HepG2 (cell line): ENCODE measurements at regions not wholly inside any gene's neighbourhood (a gene's known extent, or its start where the extent isn't known, plus 50 kb on each side); places are given as distances from the start of the nearest gene placed in this dataset.

Experiments used
- ATAC-seq: fragments of 200-7000 bp; cut with Tn5 transposase; 3 replicates; pipeline ENCODE4 v1.9.1; 2020; ENCODE audit warnings: mild to moderate bottlenecking, moderate library complexity
- BruUV-seq: library from RNA; stranded (reverse); fragments of 400-500 nt; replicated peaks from 2 replicates; lab custom pipeline; 2021; lab: Mats Ljungman, UMichigan
- CTCF ChIA-PET: fragments of 300-600 bp; formaldehyde crosslinking; extraction: SDS; loops from one replicate; lab custom pipeline; 2021; ENCODE audit warnings: low total read pairs, inconsistent platforms, low intra/inter-chr PET ratio; lab: Yijun Ruan, JAX
- POLR2A ChIA-PET: fragments of 350-600 bp; sonication (Branson Sonifier 250); formaldehyde crosslinking; loops from one replicate; lab custom pipeline; 2020; ENCODE audit warnings: antibody characterized with exemption, inconsistent platforms; lab: Yijun Ruan, JAX
- DNase-seq: peaks from one replicate; pipeline ENCODE4 v3.0.0-alpha.2; 2015; ENCODE audit warnings: low spot score
- FAIRE-seq: peaks from 3 replicates; lab custom pipeline; 2011; peaks lifted over from hg19 to GRCh38; lab: Jason Lieb, UNC
- H2AFZ ChIP-seq: one replicate; pipeline ENCODE4 v1.6.1; 2011; ENCODE audit warnings: low read length, inconsistent platforms
- H3K27ac ChIP-seq: fragments of 300-600 bp; 3 replicates; pipeline ENCODE4 v1.8.0; 2011; ENCODE audit warnings: mixed run types, mild to moderate bottlenecking, mixed read lengths, low read length, inconsistent platforms; ENCODE audit not compliant: insufficient read depth; ENCODE audit errors: extremely low read length
- H3K27me3 ChIP-seq, 2 experiments: fragments of 200-600 bp in 1 of 2; 2 replicates in 1 of 2; 3 replicates in 1 of 2; pipeline versions ENCODE4 v1.6.0 to v1.8.0; 2011; ENCODE audit warnings: low read length in 2 of 2, mild to moderate bottlenecking in 2 of 2, moderate library complexity in 2 of 2, inconsistent platforms in 1 of 2; ENCODE audit not compliant: insufficient read depth in 2 of 2, control insufficient read depth in 1 of 2
- H3K36me3 ChIP-seq, 2 experiments: fragments of 200-600 bp in 1 of 2; replicated peaks in 1 of 2; 2 replicates in 1 of 2; 3 replicates in 1 of 2; pipeline versions ENCODE4 v1.5.1 to v1.8.0; 2011; ENCODE audit warnings: low read length in 2 of 2, inconsistent platforms in 1 of 2; ENCODE audit not compliant: insufficient read depth in 2 of 2, control insufficient read depth in 1 of 2
- H3K4me1 ChIP-seq: 2 replicates; pipeline ENCODE4 v1.5.1; 2012; ENCODE audit warnings: low read length, inconsistent platforms; ENCODE audit not compliant: insufficient read depth
- H3K4me2 ChIP-seq: 2 replicates; pipeline ENCODE4 v1.6.0; 2011; ENCODE audit warnings: low read depth, low read length, inconsistent platforms
- H3K4me3 ChIP-seq, 3 experiments: fragments of 200-600 bp in 1 of 3; sonication (generic), shearing (Covaris generic) in 1 of 3; replicated peaks in 1 of 3; 2 replicates each; pipeline ENCODE4 v1.5.1; 2011 to 2016; ENCODE audit warnings: low read length in 3 of 3, inconsistent platforms in 2 of 3, low read depth in 2 of 3, mild to moderate bottlenecking in 2 of 3, control low read depth in 1 of 3, mixed read lengths in 1 of 3; ENCODE audit not compliant: insufficient read depth in 1 of 3
- H3K79me2 ChIP-seq: one replicate; pipeline ENCODE4 v1.6.1; 2011; ENCODE audit warnings: low read length, inconsistent platforms; ENCODE audit not compliant: insufficient read depth
- H3K9ac ChIP-seq: 2 replicates; pipeline ENCODE4 v1.6.0; 2011; ENCODE audit warnings: mild to moderate bottlenecking, low read depth, low read length, inconsistent platforms; ENCODE audit not compliant: insufficient read depth
- H3K9me3 ChIP-seq: 2 replicates; pipeline ENCODE4 v1.5.1; 2012; ENCODE audit warnings: mild to moderate bottlenecking, low read length
- H4K20me1 ChIP-seq: 2 replicates; pipeline ENCODE4 v1.6.0; 2011; ENCODE audit warnings: inconsistent platforms, mild to moderate bottlenecking, low read length, moderate library complexity; ENCODE audit not compliant: insufficient read depth
- ATF7-NPFF ChIP-seq: sonication (generic); formaldehyde crosslinking; IDR thresholded peaks from 2 replicates; pipeline ENCODE4 v1.8.1; 2023; ENCODE audit warnings: mild to moderate bottlenecking, low read depth, missing genetic modification reagents, moderate library complexity
- BATF2 ChIP-seq: sonication (generic); formaldehyde crosslinking; IDR thresholded peaks from 2 replicates; pipeline ENCODE4 v1.8.0; 2022; ENCODE audit warnings: mild to moderate bottlenecking, missing genetic modification reagents, moderate library complexity
- BCL3 ChIP-seq: sonication (generic); formaldehyde crosslinking; IDR thresholded peaks from 2 replicates; pipeline ENCODE4 v1.5.1; 2020; ENCODE audit warnings: mild to moderate bottlenecking, missing genetic modification reagents, moderate library complexity
- CENPT ChIP-seq: sonication (generic); formaldehyde crosslinking; IDR thresholded peaks from 2 replicates; pipeline ENCODE4 v1.8.0; 2022; ENCODE audit warnings: low read depth, mild to moderate bottlenecking, moderate library complexity, missing genetic modification reagents
- FOXK2 ChIP-seq: fragments of 450-650 bp; IDR thresholded peaks from 2 replicates; pipeline ENCODE4 v1.6.1; 2016
- HES4 ChIP-seq: sonication (generic); formaldehyde crosslinking; IDR thresholded peaks from 2 replicates; pipeline ENCODE4 v1.9.0; 2021; ENCODE audit warnings: mild to moderate bottlenecking, missing genetic modification reagents, borderline replicate concordance
- KAT8 ChIP-seq: IDR thresholded peaks from 2 replicates; pipeline ENCODE4 v1.6.1; 2016; ENCODE audit warnings: missing genetic modification reagents, missing compliant biosample characterization
- KLF6 ChIP-seq: IDR thresholded peaks from 2 replicates; pipeline ENCODE4 v1.8.0; 2016; ENCODE audit warnings: missing biosample characterization, missing genetic modification reagents
- MED13 ChIP-seq: sonication (generic); formaldehyde crosslinking; IDR thresholded peaks from 2 replicates; pipeline ENCODE4 v1.5.0; 2020; ENCODE audit warnings: missing genetic modification reagents
- NR3C1 ChIP-seq: sonication (generic); formaldehyde crosslinking; IDR thresholded peaks from 2 replicates; pipeline ENCODE4 v1.4.0; 2020; ENCODE audit warnings: missing genetic modification reagents
- ZNF501 ChIP-seq: sonication (generic); formaldehyde crosslinking; IDR thresholded peaks from 2 replicates; pipeline ENCODE4 v1.5.1; 2020; ENCODE audit warnings: mild to moderate bottlenecking, moderate library complexity, missing genetic modification reagents
- ZNF510 ChIP-seq: sonication (generic); formaldehyde crosslinking; IDR thresholded peaks from 2 replicates; pipeline ENCODE4 v1.4.0; 2020; ENCODE audit warnings: low read depth, mild to moderate bottlenecking, missing genetic modification reagents
- ZNF615 ChIP-seq: sonication (generic); formaldehyde crosslinking; IDR thresholded peaks from 2 replicates; pipeline ENCODE4 v1.5.0; 2020; ENCODE audit warnings: mild to moderate bottlenecking, missing genetic modification reagents, borderline replicate concordance
- ZNF746 ChIP-seq: sonication (generic); formaldehyde crosslinking; IDR thresholded peaks from 2 replicates; pipeline ENCODE4 v1.8.0; 2022; ENCODE audit warnings: mild to moderate bottlenecking, missing genetic modification reagents
- WGBS: methylation state at CpG from one replicate; pipeline ENCODE4 v1.1.6; 2017; ENCODE audit warnings: low lambda C conversion rate; 5-methylcytosine and 5-hydroxymethylcytosine counted together
- in situ Hi-C: cut with HindIII; loops from 2 replicates; pipeline ENCODE4 v1.10.0; 2017; ENCODE audit warnings: low pct_unique_long_range_greater_than_20kb; ENCODE audit not compliant: extremely low pct_ligation_motif_present
- intact Hi-C: fragments of 100-400 bp; cut with micrococcal nuclease; formaldehyde crosslinking; loops from one replicate; pipeline ENCODE4 v1.10.0; 2022; ENCODE audit not compliant: unreplicated experiment

GRCh38 chr7:19268737-19269136 lies 123.5 kb upstream of the FERD3L start:
- BruUV-seq = no TSS peak
- WGBS = 0% methylated on average over 2 of the region's 2 CpGs

GRCh38 chr7:19262826-19263225 lies 117.6 kb upstream of the FERD3L start:
- H3K9ac ChIP-seq = no peak overlapping the region
- TF ChIP-seq NR3C1 (CRISPR knock-in tag) = no peak
- TF ChIP-seq MED13 (CRISPR knock-in tag) = no peak
- no peak for TF ChIP-seq ZNF615 (CRISPR knock-in tag)
- TF ChIP-seq FOXK2 = no peak
- no peak for TF ChIP-seq ZNF501
- TF ChIP-seq BCL3 (CRISPR knock-in tag) = no peak
- TF ChIP-seq BATF2 (CRISPR knock-in tag) = no peak
- TF ChIP-seq ATF7-NPFF = no peak
- no peak for TF ChIP-seq CENPT (CRISPR knock-in tag)
- TF ChIP-seq HES4 (CRISPR knock-in tag) = no peak
- TF ChIP-seq KLF6 = no peak
- no peak overlapping the region for H2AFZ ChIP-seq
- intact Hi-C loops (no loop called here), in situ Hi-C loops (no loop called here)
- no peaks in the 10 kb centered on the region for H3K36me3 ChIP-seq
- no peak overlapping the region for H3K4me3 ChIP-seq
- DNase-seq = no peak
- CTCF ChIA-PET = no interaction called here
- ATAC-seq = no peak
- no peak overlapping the region for H3K27ac ChIP-seq
- H3K4me1 ChIP-seq = no peaks in the 10 kb centered on the region
- WGBS = 13% methylated on average over 2 of the region's 2 CpGs
- H4K20me1 ChIP-seq = no peaks in the 10 kb centered on the region
- no peaks in the 10 kb centered on the region for H3K79me2 ChIP-seq
- no peaks in the 10 kb centered on the region for H3K27me3 ChIP-seq
- no TSS peak for BruUV-seq
- no peak overlapping the region for H3K4me2 ChIP-seq
- POLR2A ChIA-PET = no interaction called here
- no peak for FAIRE-seq
- H3K9me3 ChIP-seq = peaks cover 80% of the 10 kb centered on the region

More at GRCh38 chr7:19268737-19269136, 123.5 kb upstream of the FERD3L start:
- Histone ChIP-seq H3K79me2 (no peaks in the 10 kb centered on the region), H2AFZ (no peak overlapping the region), H3K4me3 (no peak overlapping the region), H3K9ac (no peak overlapping the region), H3K27ac (no peak overlapping the region), H3K4me2 (no peak overlapping the region), H4K20me1 (no peaks in the 10 kb centered on the region), H3K27me3 (no peaks in the 10 kb centered on the region), H3K9me3 (peaks cover 83% of the 10 kb centered on the region), H3K4me1 (no peaks in the 10 kb centered on the region), H3K36me3 (no peaks in the 10 kb centered on the region)
- TF ChIP-seq ZNF746 = no peak
- TF ChIP-seq ZNF510 = no peak
- TF ChIP-seq KAT8 (CRISPR knock-in tag) = no peak
- no peak for ATAC-seq
- in situ Hi-C loops = no loop called here
- POLR2A ChIA-PET = no interaction called here
- no peak for FAIRE-seq
- CTCF ChIA-PET = no interaction called here
- DNase-seq = no peak
- intact Hi-C loops = no loop called here
